GM12878 (cell line): ENCODE measurements at regions not wholly inside any gene's neighbourhood (a gene's known extent, or its start where the extent isn't known, plus 50 kb on each side); places are given as distances from the start of the nearest gene placed in this dataset.

ENCODE experiments used
- FOXM1 ChIP-seq: IDR thresholded peaks from 2 replicates; pipeline ENCODE4 v1.6.1; 2012; ENCODE audit warnings: low read depth, mild to moderate bottlenecking, inconsistent platforms, low read length, moderate library complexity
- HDAC6 ChIP-seq: fragments of 200-600 bp; sonication (generic); IDR thresholded peaks from one replicate; pipeline ENCODE4 v1.8.0; 2017; ENCODE audit warnings: antibody characterized with exemption; ENCODE audit not compliant: unreplicated experiment
- MYC ChIP-seq: IDR thresholded peaks from 2 replicates; pipeline ENCODE4 v1.6.1; 2011; ENCODE audit warnings: mild to moderate bottlenecking, low read length, moderate library complexity, inconsistent platforms; ENCODE audit not compliant: insufficient read depth, insufficient replicate concordance, insufficient read length, severe bottlenecking
- SP1 ChIP-seq: IDR thresholded peaks from one replicate; pipeline ENCODE4 v1.6.1; 2011; ENCODE audit warnings: low read depth, low read length

DNA sequence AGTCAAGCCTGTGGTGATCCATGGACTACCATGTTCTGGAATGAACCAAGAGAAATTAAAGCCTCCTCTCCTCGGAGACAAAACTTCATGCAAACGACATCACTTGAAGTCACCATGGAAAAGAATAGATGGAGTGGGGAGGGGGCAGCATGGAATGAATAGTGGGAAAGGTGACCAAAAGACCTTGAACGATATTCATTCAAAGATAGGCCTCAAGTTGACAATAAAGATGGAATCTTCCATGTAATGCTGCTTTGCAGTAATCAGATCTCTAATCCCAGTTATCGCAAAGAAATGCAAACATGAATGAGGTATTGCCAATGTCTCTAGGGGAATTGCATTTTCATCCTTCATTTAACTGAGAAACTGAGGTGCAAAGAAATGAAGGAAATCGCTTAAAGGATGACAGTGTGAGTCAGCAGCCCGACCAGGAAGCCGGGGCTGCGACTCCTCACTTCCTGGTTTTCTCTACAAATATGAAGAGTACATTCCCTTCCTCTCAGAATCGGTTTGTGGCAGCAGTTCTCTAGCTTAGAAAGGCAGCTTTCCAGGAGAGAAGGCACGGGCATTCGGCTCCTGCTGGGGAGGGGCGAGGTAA lies 65.6 kb upstream of the RREB1 start:
- TF ChIP-seq MYC (no peak), HDAC6 (no peak), SP1 (no peak), FOXM1 (no peak)
